B cell (primary cell): ENCODE measurements at regions not wholly inside any gene's neighbourhood (a gene's known extent, or its start where the extent isn't known, plus 50 kb on each side); places are given as distances from the start of the nearest gene placed in this dataset.
"Not testable (repeated sequence)": the region's sequence is repeated elsewhere in the genome, so short reads cannot be mapped to it uniquely, and the experiment has no call there.

Source experiments
- CTCF ChIP-seq: fragments of 200-600 bp; IDR thresholded peaks from one replicate; pipeline ENCODE4 v1.8.0; 2022; ENCODE audit warnings: antibody characterized with exemption, mild to moderate bottlenecking
- EZH2 ChIP-seq: IDR thresholded peaks from 2 replicates; pipeline ENCODE4 v1.6.1; 2012; ENCODE audit warnings: borderline replicate concordance, low read depth, mild to moderate bottlenecking, moderate library complexity, low read length; ENCODE audit not compliant: insufficient read depth, poor library complexity, severe bottlenecking

- TF ChIP-seq CTCF, EZH2: not testable (repeated sequence)
These were observed 139.4 kb downstream of the NPIPB11 start for GRCh38 chr16:29267055-29267619.
